Keratinocyte (primary cell): ENCODE measurements at regions not wholly inside any gene's neighbourhood (a gene's known extent, or its start where the extent isn't known, plus 50 kb on each side); places are given as distances from the start of the nearest gene placed in this dataset.

ENCODE experiments used
- DNase-seq: peaks from one replicate; pipeline ENCODE4 v3.0.0-alpha.2; 2011; ENCODE audit warnings: low read depth, missing footprints, low spot score
- FAIRE-seq: peaks from 2 replicates; lab custom pipeline; 2011; peaks lifted over from hg19 to GRCh38; lab: Jason Lieb, UNC
- H2AFZ ChIP-seq: 2 replicates; pipeline ENCODE4 v1.6.0; 2012; ENCODE audit warnings: low read length, control low read depth, inconsistent platforms; ENCODE audit not compliant: control insufficient read depth
- H3K27ac ChIP-seq: 2 replicates; pipeline ENCODE4 v1.5.1; 2011; ENCODE audit warnings: low read length; ENCODE audit not compliant: control insufficient read depth, insufficient read depth
- H3K27me3 ChIP-seq: 3 replicates; pipeline ENCODE4 v1.6.0; 2011; ENCODE audit warnings: low read length; ENCODE audit not compliant: control insufficient read depth, insufficient read depth; ENCODE audit errors: extremely low read depth
- H3K36me3 ChIP-seq, 2 experiments: 2 replicates in 1 of 2; 3 replicates in 1 of 2; pipeline ENCODE4 v1.5.1; 2011; ENCODE audit warnings: low read length in 2 of 2, mild to moderate bottlenecking in 1 of 2; ENCODE audit not compliant: control insufficient read depth in 2 of 2, insufficient read depth in 2 of 2; ENCODE audit errors: extremely low read depth in 1 of 2
- H3K4me1 ChIP-seq: 3 replicates; pipeline ENCODE4 v1.5.1; 2011; ENCODE audit warnings: low read length; ENCODE audit not compliant: control insufficient read depth, insufficient read depth; ENCODE audit errors: extremely low read depth
- H3K4me2 ChIP-seq: 3 replicates; pipeline ENCODE4 v1.6.0; 2011; ENCODE audit warnings: low read depth, low read length; ENCODE audit not compliant: control insufficient read depth, insufficient read depth; ENCODE audit errors: extremely low read depth
- H3K4me3 ChIP-seq, 3 experiments: fragments of 200-600 bp in 1 of 3; sonication (generic) in 1 of 3; 2 replicates in 2 of 3; 3 replicates in 1 of 3; pipeline ENCODE4 v1.5.1; 2011 to 2016; ENCODE audit warnings: low read length in 3 of 3, mild to moderate bottlenecking in 3 of 3, control low read depth in 2 of 3, inconsistent platforms in 1 of 3, low read depth in 1 of 3, mixed read lengths in 1 of 3, mixed run types in 1 of 3, moderate library complexity in 1 of 3; ENCODE audit not compliant: control insufficient read depth in 2 of 3, insufficient read depth in 2 of 3; ENCODE audit errors: extremely low read depth in 1 of 3
- H3K79me2 ChIP-seq: 2 replicates; pipeline ENCODE4 v1.6.0; 2012; ENCODE audit warnings: low read length; ENCODE audit not compliant: control insufficient read depth, insufficient read depth
- H3K9ac ChIP-seq: 3 replicates; pipeline ENCODE4 v1.6.0; 2011; ENCODE audit warnings: low read length; ENCODE audit not compliant: control insufficient read depth, insufficient read depth; ENCODE audit errors: extremely low read depth
- H3K9me1 ChIP-seq: 3 replicates; pipeline ENCODE4 v1.6.0; 2011; ENCODE audit warnings: low read length; ENCODE audit not compliant: control insufficient read depth, insufficient read depth; ENCODE audit errors: extremely low read depth
- H3K9me3 ChIP-seq: 2 replicates; pipeline ENCODE4 v1.5.1; 2012; ENCODE audit warnings: low read depth, low read length; ENCODE audit not compliant: control insufficient read depth
- H4K20me1 ChIP-seq: 3 replicates; pipeline ENCODE4 v1.6.0; 2011; ENCODE audit warnings: low read length; ENCODE audit not compliant: control insufficient read depth, insufficient read depth; ENCODE audit errors: extremely low read depth
- EZH2 ChIP-seq: IDR thresholded peaks from one replicate; pipeline ENCODE4 v1.6.1; 2012; ENCODE audit warnings: inconsistent platforms, mild to moderate bottlenecking, low read length, moderate library complexity
- dilution Hi-C: fragments of 300-500 bp; cut with MboI; formaldehyde crosslinking; loops from one replicate; pipeline ENCODE4 v1.7.0; 2020; ENCODE audit warnings: low sequenced_read_pairs; ENCODE audit not compliant: extremely low pct_ligation_motif_present
- TF ChIP-seq, protein P1 (sequence below), 3 experiments: IDR thresholded peaks in 1 of 3; conservative IDR thresholded peaks in 1 of 3; optimal IDR thresholded peaks in 1 of 3; 2 replicates in 2 of 3; 3 replicates in 1 of 3; pipeline versions ENCODE3 to v1.5.1; 2011; ENCODE audit warnings: low read length in 3 of 3, mild to moderate bottlenecking in 3 of 3, moderate library complexity in 2 of 3, control low read depth in 1 of 3, inconsistent platforms in 1 of 3; ENCODE audit not compliant: insufficient read depth in 2 of 3; ENCODE audit errors: extremely low read depth in 1 of 3

DNA sequence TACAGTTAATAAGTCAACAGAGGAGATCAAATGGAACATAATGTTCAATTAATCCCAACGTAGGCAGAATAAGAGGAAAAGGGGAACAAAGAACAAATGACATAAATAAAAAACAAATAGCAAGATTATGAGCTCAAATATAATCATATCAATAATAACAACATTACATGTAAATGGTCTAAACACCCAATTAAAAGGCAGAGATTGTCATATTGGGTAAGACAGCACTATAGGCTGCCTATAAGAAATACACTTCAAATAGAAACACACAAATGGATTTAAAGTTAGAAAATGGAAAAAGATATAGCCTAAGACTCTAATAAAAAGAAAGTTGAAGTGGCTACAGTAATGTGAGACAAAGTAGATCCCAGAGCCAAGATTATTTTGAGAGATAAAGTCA lies 126.4 kb upstream of the PTER start:
- TF ChIP-seq, protein P1, sequence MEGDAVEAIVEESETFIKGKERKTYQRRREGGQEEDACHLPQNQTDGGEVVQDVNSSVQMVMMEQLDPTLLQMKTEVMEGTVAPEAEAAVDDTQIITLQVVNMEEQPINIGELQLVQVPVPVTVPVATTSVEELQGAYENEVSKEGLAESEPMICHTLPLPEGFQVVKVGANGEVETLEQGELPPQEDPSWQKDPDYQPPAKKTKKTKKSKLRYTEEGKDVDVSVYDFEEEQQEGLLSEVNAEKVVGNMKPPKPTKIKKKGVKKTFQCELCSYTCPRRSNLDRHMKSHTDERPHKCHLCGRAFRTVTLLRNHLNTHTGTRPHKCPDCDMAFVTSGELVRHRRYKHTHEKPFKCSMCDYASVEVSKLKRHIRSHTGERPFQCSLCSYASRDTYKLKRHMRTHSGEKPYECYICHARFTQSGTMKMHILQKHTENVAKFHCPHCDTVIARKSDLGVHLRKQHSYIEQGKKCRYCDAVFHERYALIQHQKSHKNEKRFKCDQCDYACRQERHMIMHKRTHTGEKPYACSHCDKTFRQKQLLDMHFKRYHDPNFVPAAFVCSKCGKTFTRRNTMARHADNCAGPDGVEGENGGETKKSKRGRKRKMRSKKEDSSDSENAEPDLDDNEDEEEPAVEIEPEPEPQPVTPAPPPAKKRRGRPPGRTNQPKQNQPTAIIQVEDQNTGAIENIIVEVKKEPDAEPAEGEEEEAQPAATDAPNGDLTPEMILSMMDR (optimal IDR thresholded peaks at IDR 0.05 in 1 of 3, IDR thresholded peaks at IDR 0.05 in 1 of 3, conservative IDR thresholded peaks at IDR 0.05 in 1 of 3; ENCODE audit: extremely low read depth in 1 of 3, insufficient read depth in 2 of 3, low read length in 3 of 3), result no peak
- no peak for TF ChIP-seq EZH2
- H3K27ac ChIP-seq, result no peak overlapping the region
- no peaks in the 10 kb centered on the region for H3K27me3 ChIP-seq
- DNase-seq (no peak), FAIRE-seq (no peak)
- dilution Hi-C loops, result no loop called here
- no peaks in the 10 kb centered on the region for H3K9me1 ChIP-seq
- H4K20me1 ChIP-seq, result no peaks in the 10 kb centered on the region
- H3K4me2 ChIP-seq, result no peak overlapping the region
- H3K9me3 ChIP-seq, result no peaks in the 10 kb centered on the region
- H3K79me2 ChIP-seq, result no peaks in the 10 kb centered on the region
- H3K9ac ChIP-seq, result no peak overlapping the region
- no peak overlapping the region for H3K4me3 ChIP-seq
- no peaks in the 10 kb centered on the region for H3K36me3 ChIP-seq
- no peaks in the 10 kb centered on the region for H3K4me1 ChIP-seq
- no peak overlapping the region for H2AFZ ChIP-seq

DNA sequence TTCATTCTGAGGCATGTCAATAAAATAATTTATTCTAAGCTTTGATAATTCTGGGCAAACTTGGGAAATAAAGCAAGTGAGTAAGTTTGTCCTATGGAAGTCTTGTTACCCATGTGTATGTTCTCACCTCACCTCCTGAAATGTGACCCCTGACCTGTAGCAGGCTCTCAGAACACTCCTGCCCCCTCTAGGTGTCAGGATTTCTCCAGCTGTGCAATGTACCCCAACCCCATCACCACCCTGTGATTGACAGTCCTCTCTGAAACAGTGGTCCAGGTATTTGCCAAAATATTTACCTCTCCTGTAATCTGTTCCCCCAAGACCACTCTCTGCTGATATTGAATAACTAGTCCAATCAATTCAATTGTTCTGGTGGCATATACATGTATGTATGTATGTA lies 122.6 kb upstream of the PTER start:
- dilution Hi-C loops, result no loop called here
- no peak for DNase-seq
- no peak overlapping the region for H3K27ac ChIP-seq

More for the DNA sequence above, 122.6 kb upstream of the PTER start:
- FAIRE-seq, result no peak
- Histone ChIP-seq H3K4me3 (no peak overlapping the region), H3K79me2 (no peaks in the 10 kb centered on the region), H4K20me1 (no peaks in the 10 kb centered on the region), H3K4me2 (no peak overlapping the region), H3K4me1 (no peaks in the 10 kb centered on the region), H3K9me1 (no peaks in the 10 kb centered on the region), H3K9ac (no peak overlapping the region), H3K9me3 (no peaks in the 10 kb centered on the region), H3K36me3 (no peaks in the 10 kb centered on the region), H2AFZ (no peak overlapping the region), H3K27me3 (no peaks in the 10 kb centered on the region)
- TF ChIP-seq, protein P1 (optimal IDR thresholded peaks at IDR 0.05 in 1 of 3, IDR thresholded peaks at IDR 0.05 in 1 of 3, conservative IDR thresholded peaks at IDR 0.05 in 1 of 3; ENCODE audit: extremely low read depth in 1 of 3, insufficient read depth in 2 of 3, low read length in 3 of 3), result no peak
